ENCODE measurements at regions not wholly inside any gene's neighbourhood (a gene's known extent, or its start where the extent isn't known, plus 50 kb on each side); places are given as distances from the start of the nearest gene placed in this dataset.
"Not testable (repeated sequence)": the region's sequence is repeated elsewhere in the genome, so short reads cannot be mapped to it uniquely, and the experiment has no call there.

- no peak for DNase-seq (ENCODE audit: low read depth in 4 of 4, low spot score in 1 of 4)
Observed at GRCh38 chrX:40945361-40945713, 139.9 kb upstream of the USP9X start.

- DNase-seq (ENCODE audit: low read depth in 4 of 4, low spot score in 1 of 4), result no peak
Observed at GRCh38 chrX:40947276-40947675, 138.0 kb upstream of the USP9X start.

- no peak for DNase-seq (ENCODE audit: low read depth in 4 of 4, low spot score in 1 of 4)
Observed at GRCh38 chrX:40949071-40949470, 136.2 kb upstream of the USP9X start.

- no peak for DNase-seq (ENCODE audit: low read depth in 4 of 4, low spot score in 1 of 4)
Observed at GRCh38 chrX:40950546-40950945, 134.7 kb upstream of the USP9X start.

- DNase-seq (ENCODE audit: low read depth in 4 of 4, low spot score in 1 of 4), result not testable (repeated sequence)
Observed at GRCh38 chrX:40951407-40951806, 133.8 kb upstream of the USP9X start.

- no peak for DNase-seq (ENCODE audit: low read depth in 4 of 4, low spot score in 1 of 4)
Observed at GRCh38 chrX:40952855-40953254, 132.4 kb upstream of the USP9X start.

GRCh38 chrX:40953369-40953768 is 131.9 kb upstream of the USP9X start:
- DNase-seq (ENCODE audit: low read depth in 4 of 4, low spot score in 1 of 4), result no peak

GRCh38 chrX:40960041-40960440 is 125.2 kb upstream of the USP9X start:
- DNase-seq (ENCODE audit: low read depth in 4 of 4, low spot score in 1 of 4), result no peak

GRCh38 chrX:40962793-40963407 is 122.3 kb upstream of the USP9X start:
- DNase-seq (ENCODE audit: low read depth in 4 of 4, low spot score in 1 of 4), result no peak

- DNase-seq (ENCODE audit: low read depth in 4 of 4, low spot score in 1 of 4), result no peak
Observed at GRCh38 chrX:40964008-40964407, 121.2 kb upstream of the USP9X start.

GRCh38 chrX:40964633-40965586 is 120.3 kb upstream of the USP9X start:
- DNase-seq (ENCODE audit: low read depth in 4 of 4, low spot score in 1 of 4), result no peak

GRCh38 chrX:40966213-40966820 is 118.9 kb upstream of the USP9X start:
- DNase-seq (ENCODE audit: low read depth in 4 of 4, low spot score in 1 of 4), result no peak

GRCh38 chrX:40968180-40968579 is 117.1 kb upstream of the USP9X start:
- no peak for DNase-seq (ENCODE audit: low read depth in 4 of 4, low spot score in 1 of 4)

- no peak for DNase-seq (ENCODE audit: low read depth in 4 of 4, low spot score in 1 of 4)
Observed at GRCh38 chrX:40971736-40972135, 113.5 kb upstream of the USP9X start.

- no peak for DNase-seq (ENCODE audit: low read depth in 4 of 4, low spot score in 1 of 4)
Observed at GRCh38 chrX:40973619-40974018, 111.6 kb upstream of the USP9X start.

- no peak for DNase-seq (ENCODE audit: low read depth in 4 of 4, low spot score in 1 of 4)
Observed at GRCh38 chrX:40975951-40976350, 109.3 kb upstream of the USP9X start.

- DNase-seq (ENCODE audit: low read depth in 4 of 4, low spot score in 1 of 4), result no peak
Observed at GRCh38 chrX:40976981-40977380, 108.3 kb upstream of the USP9X start.

- no peak for DNase-seq (ENCODE audit: low read depth in 4 of 4, low spot score in 1 of 4)
Observed at GRCh38 chrX:40984962-40985361, 100.3 kb upstream of the USP9X start.

GRCh38 chrX:40987413-40987812 is 97.8 kb upstream of the USP9X start:
- DNase-seq (ENCODE audit: low read depth in 4 of 4, low spot score in 1 of 4), result no peak

- no peak for DNase-seq (ENCODE audit: low read depth in 4 of 4, low spot score in 1 of 4)
Observed at GRCh38 chrX:40988100-40988499, 97.1 kb upstream of the USP9X start.

- DNase-seq (ENCODE audit: low read depth in 4 of 4, low spot score in 1 of 4), result not testable (repeated sequence)
Observed at GRCh38 chrX:40993395-40993794, 91.8 kb upstream of the USP9X start.

GRCh38 chrX:40996886-40997530 is 88.2 kb upstream of the USP9X start:
- no peak for DNase-seq (ENCODE audit: low read depth in 4 of 4, low spot score in 1 of 4)

Measured in stimulated activated CD4-positive, alpha-beta T cell treated with anti-CD3 and anti-CD28 coated beads, Interleukin-1b, Interleukin-23, amount 100 ng/mL, for 24 hours (primary cell).